ENCODE measurements at regions not wholly inside any gene's neighbourhood (a gene's known extent, or its start where the extent isn't known, plus 50 kb on each side); places are given as distances from the start of the nearest gene placed in this dataset.
"Not testable (repeated sequence)": the region's sequence is repeated elsewhere in the genome, so short reads cannot be mapped to it uniquely, and the experiment has no call there.

- H3K9ac ChIP-seq (replicated peaks in 1 of 4; ENCODE audit: extremely low read depth in 1 of 4, low read depth in 3 of 4, low read length in 3 of 4); H4K8ac ChIP-seq (ENCODE audit: extremely low read depth, insufficient read depth, low read length); H3K23ac ChIP-seq (ENCODE audit: insufficient read length); H2BK12ac ChIP-seq (ENCODE audit: low read depth, low read length); H2AK5ac ChIP-seq (ENCODE audit: low read depth, low read length); H3K27ac ChIP-seq (ENCODE audit: low read depth, low read length); H3K4ac ChIP-seq (replicated peaks; ENCODE audit: insufficient read length, low read depth, low read length); H4K20me1 ChIP-seq (replicated peaks in 1 of 2; ENCODE audit: control insufficient read depth in 1 of 2, insufficient read depth in 2 of 2, low read length in 2 of 2); H3K4me2 ChIP-seq (ENCODE audit: insufficient read depth in 1 of 2, low read depth in 2 of 2, low read length in 2 of 2); H3K36me3 ChIP-seq (ENCODE audit: control insufficient read depth in 2 of 4, insufficient read depth in 4 of 4, low read length in 3 of 4); H3K4me1 ChIP-seq (replicated peaks in 1 of 4; ENCODE audit: control insufficient read depth in 3 of 4, insufficient read depth in 4 of 4, low read length in 3 of 4); FAIRE-seq; H3K18ac ChIP-seq (ENCODE audit: extremely low read depth, low read length); H3K23me2 ChIP-seq (ENCODE audit: low read depth, low read length); H3K56ac ChIP-seq (replicated peaks; ENCODE audit: insufficient read length, low read depth, low read length); H3K79me1 ChIP-seq (ENCODE audit: low read depth, low read length); H3K27me3 ChIP-seq (replicated peaks in 1 of 4; ENCODE audit: control insufficient read depth in 3 of 4, extremely low read depth in 1 of 4, insufficient read depth in 3 of 4, low read length in 3 of 4); POLR2A ChIA-PET (ENCODE audit: partially characterized antibody); DNase-seq (ENCODE audit: low read depth in 1 of 2, low spot score in 2 of 2); H3K79me2 ChIP-seq (ENCODE audit: control insufficient read depth in 1 of 2, insufficient read depth in 2 of 2, low read length in 2 of 2); H2BK5ac ChIP-seq (ENCODE audit: low read depth, low read length); CTCF ChIA-PET (ENCODE audit: partially characterized antibody); H2AFZ ChIP-seq (ENCODE audit: low read length); H2BK20ac ChIP-seq (ENCODE audit: low read length); H3K4me3 ChIP-seq (ENCODE audit: extremely low read depth in 1 of 4, insufficient read depth in 2 of 4, low read depth in 3 of 4, low read length in 4 of 4); H3K14ac ChIP-seq (ENCODE audit: insufficient read length); H4K91ac ChIP-seq (replicated peaks; ENCODE audit: insufficient read length, low read length); H2BK15ac ChIP-seq (ENCODE audit: low read length); H4K5ac ChIP-seq (ENCODE audit: insufficient read length, low read depth, low read length); H2BK120ac ChIP-seq (replicated peaks; ENCODE audit: low read depth, low read length): not testable (repeated sequence)
- peaks cover 33 to 35% of the 10 kb centered on the region in 2 experiments for H3K9me3 ChIP-seq (ENCODE audit: insufficient read depth in 2 of 2, low read depth in 1 of 2, low read length in 1 of 2)
Measured at GRCh38 chr11:49354536-49354935, 146.1 kb upstream of the FOLH1 start.

DNA sequence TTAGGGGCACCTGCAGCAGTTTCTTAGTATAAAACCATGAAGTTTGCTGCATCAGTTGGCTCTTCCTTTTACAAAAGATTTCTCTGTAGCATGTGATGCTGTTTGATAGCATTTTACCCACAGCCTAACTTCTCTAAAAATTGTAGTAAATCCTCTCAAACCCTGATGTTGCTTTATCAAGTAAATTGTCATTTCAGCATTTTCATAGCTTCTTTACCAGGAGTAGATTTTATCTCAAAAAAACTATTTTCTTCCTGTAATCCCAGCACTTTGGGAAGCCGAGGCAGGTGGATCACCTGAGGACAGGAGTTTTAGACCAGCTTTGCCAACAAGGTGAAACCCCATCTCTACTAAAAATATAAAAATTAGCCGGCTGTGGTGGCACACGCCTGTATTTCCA lies 144.5 kb upstream of the FOLH1 start:
- H3K4me2 ChIP-seq (ENCODE audit: insufficient read depth in 1 of 2, low read depth in 2 of 2, low read length in 2 of 2); H3K79me1 ChIP-seq (ENCODE audit: low read depth, low read length); H3K23ac ChIP-seq (ENCODE audit: insufficient read length); FAIRE-seq; H3K27ac ChIP-seq (ENCODE audit: low read depth, low read length); H3K27me3 ChIP-seq (replicated peaks in 1 of 4; ENCODE audit: control insufficient read depth in 3 of 4, extremely low read depth in 1 of 4, insufficient read depth in 3 of 4, low read length in 3 of 4); H2AFZ ChIP-seq (ENCODE audit: low read length); DNase-seq (ENCODE audit: low read depth in 1 of 2, low spot score in 2 of 2); H2BK15ac ChIP-seq (ENCODE audit: low read length); H4K91ac ChIP-seq (replicated peaks; ENCODE audit: insufficient read length, low read length); H3K79me2 ChIP-seq (ENCODE audit: control insufficient read depth in 1 of 2, insufficient read depth in 2 of 2, low read length in 2 of 2); H3K14ac ChIP-seq (ENCODE audit: insufficient read length); H2BK12ac ChIP-seq (ENCODE audit: low read depth, low read length); H2BK5ac ChIP-seq (ENCODE audit: low read depth, low read length); H2AK5ac ChIP-seq (ENCODE audit: low read depth, low read length); H4K20me1 ChIP-seq (replicated peaks in 1 of 2; ENCODE audit: control insufficient read depth in 1 of 2, insufficient read depth in 2 of 2, low read length in 2 of 2); H3K9ac ChIP-seq (replicated peaks in 1 of 4; ENCODE audit: extremely low read depth in 1 of 4, low read depth in 3 of 4, low read length in 3 of 4); H3K4ac ChIP-seq (replicated peaks; ENCODE audit: insufficient read length, low read depth, low read length); H3K36me3 ChIP-seq (ENCODE audit: control insufficient read depth in 2 of 4, insufficient read depth in 4 of 4, low read length in 3 of 4); H3K23me2 ChIP-seq (ENCODE audit: low read depth, low read length); H3K18ac ChIP-seq (ENCODE audit: extremely low read depth, low read length); POLR2A ChIA-PET (ENCODE audit: partially characterized antibody); H2BK20ac ChIP-seq (ENCODE audit: low read length); H2BK120ac ChIP-seq (replicated peaks; ENCODE audit: low read depth, low read length); H4K5ac ChIP-seq (ENCODE audit: insufficient read length, low read depth, low read length); H3K4me3 ChIP-seq (ENCODE audit: extremely low read depth in 1 of 4, insufficient read depth in 2 of 4, low read depth in 3 of 4, low read length in 4 of 4); H4K8ac ChIP-seq (ENCODE audit: extremely low read depth, insufficient read depth, low read length); CTCF ChIA-PET (ENCODE audit: partially characterized antibody); H3K4me1 ChIP-seq (replicated peaks in 1 of 4; ENCODE audit: control insufficient read depth in 3 of 4, insufficient read depth in 4 of 4, low read length in 3 of 4); H3K56ac ChIP-seq (replicated peaks; ENCODE audit: insufficient read length, low read depth, low read length): not testable (repeated sequence)
- 57% methylated on average over 3 of the region's 3 CpGs; no CpG with 5 or more reads in 1 of the 2 experiments for WGBS, 2 experiments (ENCODE audit: extremely low coverage in 1 of 2, insufficient coverage in 1 of 2, insufficient read length in 1 of 2, insufficient replicate concordance in 2 of 2, low coverage in 1 of 2, low lambda C conversion rate in 2 of 2, missing lambda C conversion rate in 1 of 2)
- H3K9me3 ChIP-seq (ENCODE audit: insufficient read depth in 2 of 2, low read depth in 1 of 2, low read length in 1 of 2), result peaks cover 19 to 26% of the 10 kb centered on the region in 2 experiments

Measured in H1 (cell line).